ENCODE measurements at regions not wholly inside any gene's neighbourhood (a gene's known extent, or its start where the extent isn't known, plus 50 kb on each side); places are given as distances from the start of the nearest gene placed in this dataset.

GRCh38 chr5:104736073-104736472, 1173.5 kb upstream of the NUDT12 start:
- no peak for TF ChIP-seq POLR2A (IDR thresholded peaks at IDR 0.05)
- no peak for TF ChIP-seq CTCF (IDR thresholded peaks at IDR 0.05)
- H3K9me3 ChIP-seq, result no peaks in the 10 kb centered on the region
- H3K27me3 ChIP-seq, result no peaks in the 10 kb centered on the region
- ATAC-seq (no peak), DNase-seq (no peak)
- no peaks in the 10 kb centered on the region for H3K36me3 ChIP-seq
- no peak overlapping the region for H3K27ac ChIP-seq
- H3K4me1 ChIP-seq, result no peaks in the 10 kb centered on the region
- 51% methylated on average over 3 of the region's 3 CpGs for WGBS (ENCODE audit: insufficient coverage, low coverage, low lambda C conversion rate, missing lambda C conversion rate)
- intact Hi-C loops (cut with DNase I), result no loop called here
- H3K4me3 ChIP-seq, result no peak overlapping the region

DNA sequence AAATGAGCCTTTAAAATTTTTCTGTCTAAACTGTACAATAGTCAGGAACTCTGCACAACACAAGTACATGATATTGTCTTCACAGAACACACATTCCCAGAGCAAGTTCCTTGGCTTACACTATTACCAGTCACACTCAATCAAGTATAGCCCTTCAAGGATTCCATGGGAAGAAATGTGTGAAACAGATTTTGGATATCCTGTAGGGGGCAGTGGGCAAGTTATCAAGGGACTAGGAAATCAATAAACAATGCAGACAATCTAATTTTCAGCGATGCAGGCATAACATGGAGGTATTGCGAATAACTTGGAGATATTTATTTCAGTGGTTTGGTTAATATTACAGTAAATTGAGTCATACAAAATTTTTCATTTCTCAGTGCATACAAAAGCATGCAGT, 1171.5 kb upstream of the NUDT12 start:
- DNase-seq (no peak), ATAC-seq (no peak)
- Histone ChIP-seq H3K4me1 (no peaks in the 10 kb centered on the region), H3K36me3 (no peaks in the 10 kb centered on the region), H3K9me3 (no peaks in the 10 kb centered on the region), H3K4me3 (no peak overlapping the region), H3K27ac (no peak overlapping the region), H3K27me3 (no peaks in the 10 kb centered on the region)
- intact Hi-C loops (cut with DNase I), result no loop called here
- TF ChIP-seq POLR2A (IDR thresholded peaks at IDR 0.05), result no peak
- no peak for TF ChIP-seq CTCF (IDR thresholded peaks at IDR 0.05)
- 71% methylated on average over 2 of the region's 2 CpGs for WGBS (ENCODE audit: insufficient coverage, low coverage, low lambda C conversion rate, missing lambda C conversion rate)

GRCh38 chr5:104733063-104733669, 1170.6 kb upstream of the NUDT12 start:
- no peak overlapping the region for H3K4me3 ChIP-seq
- no peaks in the 10 kb centered on the region for H3K4me1 ChIP-seq
- no peak for DNase-seq
- no peak overlapping the region for H3K27ac ChIP-seq
- H3K9me3 ChIP-seq, result no peaks in the 10 kb centered on the region
- ATAC-seq, result no peak
- TF ChIP-seq CTCF (IDR thresholded peaks at IDR 0.05) (no peak), POLR2A (IDR thresholded peaks at IDR 0.05) (no peak)
- WGBS (ENCODE audit: insufficient coverage, low coverage, low lambda C conversion rate, missing lambda C conversion rate), result 61% methylated on average over 2 of the region's 2 CpGs
- no peaks in the 10 kb centered on the region for H3K36me3 ChIP-seq
- intact Hi-C loops (cut with DNase I), result no loop called here
- no peaks in the 10 kb centered on the region for H3K27me3 ChIP-seq

- ATAC-seq (no peak), DNase-seq (no peak)
- 32% methylated on average over 2 of the region's 2 CpGs for WGBS (ENCODE audit: insufficient coverage, low coverage, low lambda C conversion rate, missing lambda C conversion rate)
- Histone ChIP-seq H3K4me1 (no peaks in the 10 kb centered on the region), H3K36me3 (no peaks in the 10 kb centered on the region), H3K27me3 (no peaks in the 10 kb centered on the region), H3K9me3 (no peaks in the 10 kb centered on the region), H3K27ac (no peak overlapping the region), H3K4me3 (no peak overlapping the region)
- intact Hi-C loops (cut with DNase I), result no loop called here
- no peak for TF ChIP-seq CTCF (IDR thresholded peaks at IDR 0.05)
Measured at GRCh38 chr5:104731331-104731730, 1168.7 kb upstream of the NUDT12 start.

DNA sequence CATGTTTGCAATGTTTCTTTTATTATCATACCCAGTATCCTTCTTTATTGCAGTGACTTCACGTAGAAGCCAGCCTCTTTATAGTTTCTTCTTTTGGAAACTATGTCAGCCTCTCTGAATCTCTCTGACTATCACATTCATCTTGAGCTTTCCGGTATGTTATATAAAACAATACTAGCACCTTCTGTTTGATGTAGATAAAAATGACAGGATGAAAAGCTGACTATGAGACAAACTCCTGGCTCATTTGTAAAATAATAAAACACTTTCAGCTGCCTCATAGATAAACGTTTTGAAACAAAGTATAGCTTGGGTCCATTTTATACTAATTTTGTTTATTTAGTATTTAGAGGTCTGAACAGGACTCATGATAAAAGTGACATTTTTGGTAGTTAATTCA, 1145.4 kb upstream of the NUDT12 start:
- Histone ChIP-seq H3K4me3 (no peak overlapping the region), H3K9me3 (no peaks in the 10 kb centered on the region), H3K27me3 (no peaks in the 10 kb centered on the region), H3K4me1 (no peaks in the 10 kb centered on the region), H3K36me3 (no peaks in the 10 kb centered on the region), H3K27ac (no peak overlapping the region)
- WGBS (ENCODE audit: insufficient coverage, low coverage, low lambda C conversion rate, missing lambda C conversion rate), result 38% methylated on average over 3 of the region's 3 CpGs
- TF ChIP-seq POLR2A (IDR thresholded peaks at IDR 0.05) (no peak), CTCF (IDR thresholded peaks at IDR 0.05) (no peak)
- intact Hi-C loops (cut with DNase I), result no loop called here
- ATAC-seq (no peak), DNase-seq (no peak)

Measured in right lobe of liver (tissue), 6 donors.